GM12891 (cell line): ENCODE measurements at regions not wholly inside any gene's neighbourhood (a gene's known extent, or its start where the extent isn't known, plus 50 kb on each side); places are given as distances from the start of the nearest gene placed in this dataset.

Experiments used
- PAX5 ChIP-seq: IDR thresholded peaks from 2 replicates; pipeline ENCODE4 v1.6.1; 2011; ENCODE audit warnings: low read length, moderate library complexity, mild to moderate bottlenecking; ENCODE audit not compliant: insufficient read depth, severe bottlenecking
- POLR2A ChIP-seq: IDR thresholded peaks from 2 replicates; pipeline ENCODE4 v1.6.1; 2011; ENCODE audit warnings: low read depth, low read length, control low read depth
- POLR2AphosphoS5 ChIP-seq: IDR thresholded peaks from 2 replicates; pipeline ENCODE4 v1.6.1; 2011; ENCODE audit warnings: low read depth, low read length, control low read depth
- POU2F2 ChIP-seq: IDR thresholded peaks from 2 replicates; pipeline ENCODE4 v1.6.1; 2011; ENCODE audit warnings: low read depth, mild to moderate bottlenecking, control low read depth, low read length, moderate library complexity
- TAF1 ChIP-seq: IDR thresholded peaks from 2 replicates; pipeline ENCODE4 v1.6.1; 2011; ENCODE audit warnings: low read depth, low read length, control low read depth

- no peak for TF ChIP-seq POLR2AphosphoS5
- TF ChIP-seq POLR2A: no peak
- TF ChIP-seq TAF1: no peak
- TF ChIP-seq POU2F2: no peak
- no peak for TF ChIP-seq PAX5
Observed at GRCh38 chr7:12769444-12769843, 82.0 kb downstream of the ARL4A start.
